GM21423 (cell line): ENCODE measurements at regions not wholly inside any gene's neighbourhood (a gene's known extent, or its start where the extent isn't known, plus 50 kb on each side); places are given as distances from the start of the nearest gene placed in this dataset.

Experiments
- ATAC-seq: cut with Tn5 transposase; IDR thresholded peaks from one replicate; pipeline ENCODE4 v1.9.1; 2021; ENCODE audit warnings: mild to moderate bottlenecking, moderate library complexity; ENCODE audit not compliant: unreplicated experiment

GRCh38 chr18:77970814-77971213, 721.2 kb downstream of the GALR1 start:
- ATAC-seq: no peak

GRCh38 chr18:77973745-77974144, 724.1 kb downstream of the GALR1 start:
- ATAC-seq: no peak

- no peak for ATAC-seq
Measured at GRCh38 chr18:77974329-77974728, 724.7 kb downstream of the GALR1 start.

DNA sequence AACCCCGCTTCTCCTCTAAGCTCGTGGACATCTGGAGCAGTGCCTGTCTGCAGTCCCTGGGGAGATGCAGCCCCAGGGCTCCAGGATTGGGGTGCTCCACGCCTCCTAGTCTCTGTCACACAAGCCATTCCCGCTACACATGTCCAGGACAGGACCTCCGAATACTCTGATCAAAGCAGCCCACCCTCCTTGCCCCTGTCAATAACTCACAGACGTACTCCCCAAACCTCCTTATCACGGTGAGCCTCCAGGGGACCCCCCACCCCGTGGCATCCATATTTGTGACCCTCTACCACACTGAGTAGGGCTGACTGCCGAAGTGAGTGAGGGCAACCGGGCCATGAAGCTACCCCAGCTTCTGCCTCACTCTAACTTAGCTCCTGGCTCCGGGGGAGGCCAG, 727.7 kb downstream of the GALR1 start:
- no peak for ATAC-seq

GRCh38 chr18:77980275-77980674, 730.6 kb downstream of the GALR1 start:
- ATAC-seq: no peak

GRCh38 chr18:77981874-77982273, 732.2 kb downstream of the GALR1 start:
- no peak for ATAC-seq

GRCh38 chr18:77983270-77983669, 733.6 kb downstream of the GALR1 start:
- ATAC-seq: no peak

GRCh38 chr18:77984178-77984577, 734.5 kb downstream of the GALR1 start:
- no peak for ATAC-seq

- no peak for ATAC-seq
Measured at GRCh38 chr18:77984833-77985232, 735.2 kb downstream of the GALR1 start.

- ATAC-seq: no peak
Measured at GRCh38 chr18:77985526-77986281, 736.1 kb downstream of the GALR1 start.

- ATAC-seq: no peak
Measured at GRCh38 chr18:77990131-77990530, 740.5 kb downstream of the GALR1 start.

DNA sequence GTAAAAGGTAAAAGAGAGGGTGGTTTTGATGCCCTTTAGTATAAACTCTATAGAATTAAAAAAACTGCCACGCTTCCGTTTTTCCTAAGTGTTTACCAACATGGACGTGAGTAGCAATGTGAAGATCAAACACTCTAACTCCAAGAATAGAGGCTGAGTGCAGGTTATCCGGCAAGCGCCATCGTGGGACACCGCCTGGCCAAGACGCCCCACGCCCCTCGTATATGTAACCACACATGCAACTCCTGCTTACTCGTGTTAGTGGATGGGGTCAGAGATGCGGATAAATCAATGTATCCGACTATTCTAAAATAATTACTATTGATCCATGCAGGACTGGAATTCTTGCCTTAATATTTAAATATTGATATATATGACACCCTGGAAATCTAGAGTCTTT, 741.3 kb downstream of the GALR1 start:
- no peak for ATAC-seq

DNA sequence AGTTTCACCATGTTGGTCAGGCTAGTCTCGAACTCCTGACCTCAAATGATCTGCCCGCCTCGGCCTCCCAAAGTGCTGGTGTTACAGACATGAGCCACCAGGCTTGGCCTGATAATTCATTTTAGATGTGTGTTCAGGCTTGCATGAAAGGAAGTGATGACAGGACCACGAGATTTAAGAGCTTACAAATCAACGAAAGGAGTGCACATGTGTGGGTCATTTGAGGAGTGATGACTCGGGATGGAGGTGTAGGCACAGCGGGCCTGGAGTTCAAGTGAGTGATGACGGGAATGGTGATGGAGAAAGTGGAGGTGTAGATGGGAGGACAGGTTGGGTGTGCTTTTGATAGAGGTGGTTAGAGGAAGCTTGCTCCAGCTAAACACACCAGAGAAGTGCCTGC, 742.4 kb downstream of the GALR1 start:
- no peak for ATAC-seq

DNA sequence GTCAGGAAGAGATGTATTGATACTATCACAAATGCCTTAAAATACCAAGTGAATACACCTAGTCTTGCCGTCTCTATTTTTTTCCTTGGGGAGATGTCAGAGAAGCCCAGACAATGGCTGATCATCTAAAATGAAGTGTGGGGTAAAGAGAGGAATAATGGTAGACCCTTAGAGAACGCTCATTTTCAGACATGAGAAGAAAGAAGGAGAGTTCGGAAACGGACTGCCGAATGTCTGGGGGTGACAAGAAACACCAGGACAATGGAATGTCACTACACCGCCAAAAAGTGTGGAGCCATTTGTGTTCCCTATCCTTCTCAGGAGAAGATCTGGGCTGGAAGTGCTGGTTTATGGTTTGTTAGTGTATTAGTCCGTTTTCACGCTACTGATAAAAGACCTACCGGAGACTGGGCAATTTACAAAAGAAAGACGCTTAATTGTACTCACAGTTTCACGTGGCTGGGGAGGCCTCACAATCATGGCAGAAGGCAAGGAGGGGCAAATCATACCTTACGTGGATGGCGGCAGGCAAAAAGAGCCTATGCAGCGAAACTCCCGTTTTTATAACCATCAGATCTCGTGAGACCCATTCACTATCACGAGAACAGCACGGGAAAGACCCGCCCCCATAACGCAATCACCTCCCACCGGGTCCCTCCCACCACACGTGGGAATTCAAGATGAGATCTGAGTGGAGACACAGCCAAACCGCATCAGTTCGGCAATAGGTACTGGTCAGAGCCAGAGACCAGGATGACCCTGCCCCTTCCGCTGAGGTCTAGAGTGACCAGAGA, 743.7 kb downstream of the GALR1 start:
- no peak for ATAC-seq

DNA sequence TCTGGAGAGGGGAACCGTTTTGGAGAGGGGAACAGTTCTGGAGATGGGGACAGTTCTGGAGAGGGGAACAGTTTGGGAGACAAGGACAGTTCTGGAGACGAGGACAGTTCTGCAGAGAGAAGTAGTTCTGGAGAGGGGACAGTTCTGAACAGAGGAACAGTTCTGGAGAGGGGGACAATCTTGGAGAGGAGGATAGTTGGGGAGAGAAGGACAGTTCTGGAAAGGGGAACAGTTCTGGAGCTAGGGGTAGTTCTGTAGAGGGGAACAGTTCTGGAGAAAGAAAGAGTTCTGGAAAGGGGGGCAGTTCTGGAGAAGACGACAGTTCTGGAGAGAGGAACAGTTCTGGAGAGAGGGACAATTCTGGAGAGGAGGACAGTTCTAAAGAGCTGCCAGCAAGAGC, 745.9 kb downstream of the GALR1 start:
- ATAC-seq: no peak

- ATAC-seq: no peak
Measured at GRCh38 chr18:77996737-77997136, 747.1 kb downstream of the GALR1 start.

GRCh38 chr18:78001811-78002210, 752.2 kb downstream of the GALR1 start:
- ATAC-seq: no peak

DNA sequence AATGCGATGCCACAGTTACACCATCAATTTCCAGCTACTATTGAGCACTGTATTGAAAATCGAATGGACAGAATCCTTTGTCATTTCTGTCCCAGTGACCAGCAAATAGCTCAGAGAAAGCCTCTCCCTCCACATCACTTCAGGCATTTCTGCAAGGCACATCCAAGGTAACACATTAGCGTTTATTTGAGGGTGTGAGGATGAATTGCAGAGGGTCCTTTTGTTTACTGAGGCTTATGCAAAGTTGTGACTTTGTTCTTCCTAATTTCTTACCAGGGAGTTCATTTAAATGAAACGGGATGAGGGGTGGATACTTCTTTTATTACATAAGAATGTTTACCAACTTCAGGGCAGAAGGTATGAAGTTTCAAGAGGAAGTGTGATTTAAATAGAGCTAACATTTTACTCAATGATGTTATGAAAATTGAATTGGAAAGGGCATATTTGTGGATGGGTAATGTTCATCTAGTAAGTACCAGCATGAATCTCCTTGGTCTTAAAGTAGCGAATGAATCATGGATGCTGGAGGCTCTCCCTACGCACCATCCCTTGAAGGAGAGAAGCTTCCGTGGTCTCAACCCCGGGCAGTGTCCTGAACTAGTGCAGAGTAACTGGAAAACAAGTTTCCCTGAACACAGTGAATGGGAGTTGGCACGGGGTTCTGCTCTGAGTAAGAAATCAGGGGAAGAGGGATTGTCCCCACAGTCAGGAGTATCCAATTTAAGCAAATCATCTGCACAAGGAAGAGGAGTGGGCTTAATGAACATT, 756.5 kb downstream of the GALR1 start:
- ATAC-seq: no peak

GRCh38 chr18:78006774-78007260, 757.2 kb downstream of the GALR1 start:
- ATAC-seq: no peak

GRCh38 chr18:78010363-78010762, 760.7 kb downstream of the GALR1 start:
- no peak for ATAC-seq

GRCh38 chr18:78017869-78018268, 768.2 kb downstream of the GALR1 start:
- no peak for ATAC-seq
